Lung (tissue), 11 donors: ENCODE measurements at regions not wholly inside any gene's neighbourhood (a gene's known extent, or its start where the extent isn't known, plus 50 kb on each side); places are given as distances from the start of the nearest gene placed in this dataset.
A peak's percentile ranks its signal among the peaks of the same experiment; 100 is the strongest.

ENCODE experiments used
- ATAC-seq: fragments of 200-7000 bp; cut with Tn5 transposase; one replicate; pipeline ENCODE4 v1.9.1; 2020; ENCODE audit warnings: moderate number of reproducible peaks; ENCODE audit not compliant: insufficient read depth, low FRiP score
- DNase-seq, 3 donors: peaks; one replicate each; pipeline ENCODE4 v3.0.0-alpha.2; 2013 to 2017
- H3K27ac ChIP-seq, 2 donors: one replicate each; pipeline ENCODE4 v1.5.1; 2013; ENCODE audit warnings: mild to moderate bottlenecking in 2 of 2, moderate library complexity in 2 of 2, control low read depth in 1 of 2, inconsistent platforms in 1 of 2, low read depth in 1 of 2, low read length in 1 of 2
- H3K27me3 ChIP-seq, 3 donors: one replicate each; pipeline ENCODE4 v1.5.1; 2013; ENCODE audit warnings: low read length in 2 of 3; ENCODE audit not compliant: control insufficient read depth in 3 of 3, insufficient read depth in 3 of 3
- H3K36me3 ChIP-seq, 4 donors: one replicate each; pipeline ENCODE4 v1.5.1; 2013; ENCODE audit warnings: low read length in 4 of 4, mild to moderate bottlenecking in 1 of 4, moderate library complexity in 1 of 4; ENCODE audit not compliant: control insufficient read depth in 4 of 4, insufficient read depth in 4 of 4
- H3K4me1 ChIP-seq, 5 donors: one replicate each; pipeline ENCODE4 v1.5.1; 2013; ENCODE audit warnings: low read length in 5 of 5, mild to moderate bottlenecking in 2 of 5, moderate library complexity in 1 of 5; ENCODE audit not compliant: control insufficient read depth in 5 of 5, insufficient read depth in 5 of 5
- H3K4me3 ChIP-seq: one replicate; pipeline ENCODE4 v1.5.1; 2013; ENCODE audit warnings: mild to moderate bottlenecking, control low read depth, moderate library complexity
- H3K9ac ChIP-seq, 2 donors: one replicate each; pipeline ENCODE4 v1.5.1; 2013; ENCODE audit warnings: low read length in 2 of 2, control low read depth in 1 of 2; ENCODE audit not compliant: insufficient read depth in 1 of 2
- H3K9me3 ChIP-seq, 4 donors: one replicate each; pipeline ENCODE4 v1.5.1; 2013; ENCODE audit warnings: low read length in 3 of 4, mild to moderate bottlenecking in 1 of 4, moderate library complexity in 1 of 4; ENCODE audit not compliant: control insufficient read depth in 4 of 4, insufficient read depth in 3 of 4
- CTCF ChIP-seq: IDR thresholded peaks from 2 replicates; pipeline ENCODE4 v1.5.1; 2012; ENCODE audit warnings: mild to moderate bottlenecking; ENCODE audit errors: control extremely low read depth, extremely low read depth
- WGBS, 2 donors: extraction: QIAGEN DNeasy Blood & Tissue Kit; methylation state at CpG; one replicate each; pipeline ENCODE4 v1.1.7; 2013; 5-methylcytosine and 5-hydroxymethylcytosine counted together
- donor health status: control.
- donor health status: control.
- donor health status: Bipolar disorder and iron deficiency.
- donor health status: healthy.
- donor health status: DM: yes; HTN: yes; CAD: no.

GRCh38 chr2:2832657-2833056 is 501.6 kb upstream of the MYT1L start:
- Histone ChIP-seq H3K4me1 (no peaks in the 10 kb centered on the region), H3K27me3 (no peaks in the 10 kb centered on the region), H3K9me3 (peaks cover 0 to 6% (median 0%) of the 10 kb centered on the region in 4 donors), H3K9ac (no peak overlapping the region), H3K36me3 (no peaks in the 10 kb centered on the region), H3K27ac (no peak overlapping the region), H3K4me3 (no peak overlapping the region)
- no peak for DNase-seq
- ATAC-seq: no peak
- 83 to 85% methylated on average over 9 of the region's 9 CpGs for WGBS, 2 donors
- no peak for TF ChIP-seq CTCF

DNA sequence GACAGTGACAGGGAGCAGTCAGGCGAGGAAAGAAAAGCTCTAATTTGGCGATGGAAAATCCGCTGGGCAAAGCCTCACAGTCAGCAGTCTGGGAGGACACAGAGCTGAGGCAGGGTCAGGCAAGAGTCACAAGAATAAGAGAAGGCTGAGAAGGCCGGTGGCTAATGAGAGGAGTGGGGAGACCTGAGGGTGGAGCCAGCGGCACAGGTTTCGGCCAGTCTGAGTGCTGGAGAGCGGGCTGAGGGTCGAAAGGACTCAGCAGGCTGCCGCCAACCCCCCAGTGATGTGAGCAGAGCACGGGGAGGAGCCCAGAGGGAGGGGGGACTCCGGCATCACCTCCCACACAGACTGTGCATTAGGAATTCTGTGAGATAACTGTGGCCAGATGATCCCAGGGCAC is 500.6 kb upstream of the MYT1L start:
- 36 to 52% methylated on average over 11 of the region's 11 CpGs for WGBS, 2 donors
- ATAC-seq: no peak
- Histone ChIP-seq H3K4me3 (no peak overlapping the region), H3K9me3 (peaks cover 0 to 6% (median 0%) of the 10 kb centered on the region in 4 donors), H3K36me3 (no peaks in the 10 kb centered on the region), H3K4me1 (no peaks in the 10 kb centered on the region), H3K27ac (no peak overlapping the region), H3K27me3 (no peaks in the 10 kb centered on the region), H3K9ac (no peak overlapping the region)
- no peak for DNase-seq
- no peak for TF ChIP-seq CTCF

- Histone ChIP-seq H3K4me1 (no peaks in the 10 kb centered on the region), H3K36me3 (no peaks in the 10 kb centered on the region), H3K27ac (no peak overlapping the region), H3K4me3 (no peak overlapping the region), H3K9me3 (peaks cover 0 to 6% (median 0%) of the 10 kb centered on the region in 4 donors), H3K27me3 (no peaks in the 10 kb centered on the region), H3K9ac (no peak overlapping the region)
- TF ChIP-seq CTCF: no peak
- DNase-seq (no peak), ATAC-seq (no peak)
- 91 to 92% methylated on average over 3 of the region's 3 CpGs for WGBS, 2 donors
These were observed 499.5 kb upstream of the MYT1L start for GRCh38 chr2:2830576-2830975.

GRCh38 chr2:2828774-2829368 is 497.8 kb upstream of the MYT1L start:
- peaks cover 0 to 7% (median 0%) of the 10 kb centered on the region in 4 donors for H3K9me3 ChIP-seq
- no peak overlapping the region for H3K4me3 ChIP-seq
- no peaks in the 10 kb centered on the region for H3K4me1 ChIP-seq
- H3K27me3 ChIP-seq: no peaks in the 10 kb centered on the region
- no peak for ATAC-seq
- peak in 1 of 3 donors; percentile 20 for DNase-seq
- no peak overlapping the region for H3K27ac ChIP-seq
- TF ChIP-seq CTCF: no peak
- 77 to 83% methylated on average over 13 of the region's 13 CpGs for WGBS, 2 donors
- no peaks in the 10 kb centered on the region for H3K36me3 ChIP-seq
- H3K9ac ChIP-seq: no peak overlapping the region
